ENCODE measurements at regions not wholly inside any gene's neighbourhood (a gene's known extent, or its start where the extent isn't known, plus 50 kb on each side); places are given as distances from the start of the nearest gene placed in this dataset.

GRCh38 chr11:106309070-106309684 is 231.7 kb downstream of the AASDHPPT start:
- TF ChIP-seq CTCF (IDR thresholded peaks at IDR 0.05), result no peak
- TF ChIP-seq POLR2A (IDR thresholded peaks at IDR 0.05), result no peak

Measured in breast epithelium (tissue), 3 donors.